Rectal smooth muscle tissue (tissue), 1 donor: ENCODE measurements at regions not wholly inside any gene's neighbourhood (a gene's known extent, or its start where the extent isn't known, plus 50 kb on each side); places are given as distances from the start of the nearest gene placed in this dataset.

ENCODE experiments used
- H3K27ac ChIP-seq: one replicate; pipeline ENCODE4 v1.7.0; 2013; ENCODE audit warnings: low read depth, low read length, inconsistent platforms
- H3K27me3 ChIP-seq: one replicate; pipeline ENCODE4 v1.7.0; 2013; ENCODE audit warnings: low read length; ENCODE audit not compliant: control insufficient read depth, insufficient read depth
- H3K36me3 ChIP-seq: one replicate; pipeline ENCODE4 v1.7.0; 2013; ENCODE audit warnings: low read length; ENCODE audit not compliant: control insufficient read depth, insufficient read depth
- H3K4me1 ChIP-seq: one replicate; pipeline ENCODE4 v1.7.0; 2013; ENCODE audit warnings: low read length; ENCODE audit not compliant: control insufficient read depth, insufficient read depth
- H3K4me3 ChIP-seq: one replicate; pipeline ENCODE4 v1.7.0; 2013; ENCODE audit warnings: low read length
- H3K9ac ChIP-seq: one replicate; pipeline ENCODE4 v1.7.0; 2013; ENCODE audit warnings: low read length

- H3K4me3 ChIP-seq = no peak overlapping the region
- no peak overlapping the region for H3K9ac ChIP-seq
- no peak overlapping the region for H3K27ac ChIP-seq
- H3K4me1 ChIP-seq = no peaks in the 10 kb centered on the region
- H3K27me3 ChIP-seq = no peaks in the 10 kb centered on the region
- no peaks in the 10 kb centered on the region for H3K36me3 ChIP-seq
These were observed 105.4 kb upstream of the CNTN1 start for GRCh38 chr12:40586823-40587222.

GRCh38 chr12:40587421-40587820 lies 104.8 kb upstream of the CNTN1 start:
- Histone ChIP-seq H3K9ac (no peak overlapping the region), H3K27me3 (no peaks in the 10 kb centered on the region), H3K4me3 (no peak overlapping the region), H3K4me1 (no peaks in the 10 kb centered on the region), H3K36me3 (no peaks in the 10 kb centered on the region), H3K27ac (no peak overlapping the region)

GRCh38 chr12:40587970-40588369 lies 104.3 kb upstream of the CNTN1 start:
- Histone ChIP-seq H3K4me3 (no peak overlapping the region), H3K9ac (no peak overlapping the region), H3K4me1 (no peaks in the 10 kb centered on the region), H3K27me3 (no peaks in the 10 kb centered on the region), H3K27ac (no peak overlapping the region), H3K36me3 (no peaks in the 10 kb centered on the region)

GRCh38 chr12:40597133-40597532 lies 95.1 kb upstream of the CNTN1 start:
- Histone ChIP-seq H3K9ac (no peak overlapping the region), H3K36me3 (no peaks in the 10 kb centered on the region), H3K27ac (no peak overlapping the region), H3K4me1 (no peaks in the 10 kb centered on the region), H3K27me3 (no peaks in the 10 kb centered on the region), H3K4me3 (no peak overlapping the region)

GRCh38 chr12:40598073-40598472 lies 94.2 kb upstream of the CNTN1 start:
- Histone ChIP-seq H3K27me3 (no peaks in the 10 kb centered on the region), H3K4me1 (no peaks in the 10 kb centered on the region), H3K9ac (no peak overlapping the region), H3K4me3 (no peak overlapping the region), H3K36me3 (no peaks in the 10 kb centered on the region), H3K27ac (no peak overlapping the region)

GRCh38 chr12:40602562-40602961 lies 89.7 kb upstream of the CNTN1 start:
- H3K4me3 ChIP-seq = no peak overlapping the region
- no peak overlapping the region for H3K27ac ChIP-seq

GRCh38 chr12:40614923-40615322 lies 77.3 kb upstream of the CNTN1 start:
- Histone ChIP-seq H3K36me3 (no peaks in the 10 kb centered on the region), H3K4me1 (no peaks in the 10 kb centered on the region), H3K27ac (no peak overlapping the region), H3K4me3 (no peak overlapping the region), H3K9ac (no peak overlapping the region), H3K27me3 (no peaks in the 10 kb centered on the region)

More at GRCh38 chr12:40602562-40602961, 89.7 kb upstream of the CNTN1 start:
- H3K36me3 ChIP-seq = no peaks in the 10 kb centered on the region
- no peak overlapping the region for H3K9ac ChIP-seq
- H3K27me3 ChIP-seq = no peaks in the 10 kb centered on the region
- no peaks in the 10 kb centered on the region for H3K4me1 ChIP-seq

GRCh38 chr12:40615590-40615989 lies 76.6 kb upstream of the CNTN1 start:
- Histone ChIP-seq H3K9ac (no peak overlapping the region), H3K36me3 (no peaks in the 10 kb centered on the region), H3K27me3 (no peaks in the 10 kb centered on the region), H3K4me3 (no peak overlapping the region), H3K27ac (no peak overlapping the region), H3K4me1 (no peaks in the 10 kb centered on the region)

- Histone ChIP-seq H3K27ac (no peak overlapping the region), H3K4me1 (no peaks in the 10 kb centered on the region), H3K4me3 (no peak overlapping the region), H3K27me3 (no peaks in the 10 kb centered on the region), H3K9ac (no peak overlapping the region), H3K36me3 (no peaks in the 10 kb centered on the region)
These were observed 75.8 kb upstream of the CNTN1 start for GRCh38 chr12:40616383-40616915.

- Histone ChIP-seq H3K4me3 (no peak overlapping the region), H3K27me3 (no peaks in the 10 kb centered on the region), H3K36me3 (no peaks in the 10 kb centered on the region), H3K4me1 (no peaks in the 10 kb centered on the region), H3K27ac (no peak overlapping the region), H3K9ac (no peak overlapping the region)
These were observed 73.6 kb upstream of the CNTN1 start for GRCh38 chr12:40618636-40619035.

- Histone ChIP-seq H3K4me3 (no peak overlapping the region), H3K36me3 (no peaks in the 10 kb centered on the region), H3K27ac (no peak overlapping the region), H3K9ac (no peak overlapping the region), H3K27me3 (no peaks in the 10 kb centered on the region), H3K4me1 (no peaks in the 10 kb centered on the region)
These were observed 71.6 kb upstream of the CNTN1 start for GRCh38 chr12:40620564-40621019.

- H3K36me3 ChIP-seq = no peaks in the 10 kb centered on the region
- no peak overlapping the region for H3K4me3 ChIP-seq
- no peak overlapping the region for H3K9ac ChIP-seq
- H3K27ac ChIP-seq = no peak overlapping the region
- no peaks in the 10 kb centered on the region for H3K27me3 ChIP-seq
- H3K4me1 ChIP-seq = no peaks in the 10 kb centered on the region
These were observed 69.9 kb upstream of the CNTN1 start for GRCh38 chr12:40622246-40622838.

- Histone ChIP-seq H3K4me3 (no peak overlapping the region), H3K36me3 (no peaks in the 10 kb centered on the region), H3K9ac (no peak overlapping the region), H3K27me3 (no peaks in the 10 kb centered on the region), H3K27ac (no peak overlapping the region), H3K4me1 (no peaks in the 10 kb centered on the region)
These were observed 60.1 kb upstream of the CNTN1 start for GRCh38 chr12:40632171-40632570.
